GM12878 (cell line): ENCODE measurements at regions not wholly inside any gene's neighbourhood (a gene's known extent, or its start where the extent isn't known, plus 50 kb on each side); places are given as distances from the start of the nearest gene placed in this dataset.

Experiments used
- ATAC-seq: fragments of 200-7000 bp; cut with Tn5 transposase; 3 replicates; pipeline ENCODE4 v1.9.1; 2020; ENCODE audit warnings: mild to moderate bottlenecking, moderate library complexity
- BruUV-seq: library from RNA; stranded (reverse); fragments of 400-500 nt; replicated peaks from 2 replicates; lab custom pipeline; 2021; lab: Mats Ljungman, UMichigan
- CTCF ChIA-PET: fragments of 300-600 bp; sonication (Branson Sonifier 250); formaldehyde crosslinking; extraction: SDS; loops from one replicate; lab custom pipeline; 2021; ENCODE audit warnings: inconsistent platforms; lab: Yijun Ruan, JAX
- POLR2A ChIA-PET: fragments of 350-600 bp; formaldehyde crosslinking; extraction: SDS; loops from one replicate; lab custom pipeline; 2021; ENCODE audit warnings: inconsistent platforms; lab: Charles Lee
- RAD21 ChIA-PET: fragments of 300-600 bp; sonication (Branson Sonifier 250); formaldehyde crosslinking; loops from one replicate; lab custom pipeline; 2023; ENCODE audit warnings: antibody characterized with exemption; ENCODE audit not compliant: unreplicated experiment; lab: Charles Lee
- SMC1A ChIA-PET: fragments of 300-600 bp; sonication (Branson Sonifier 250); formaldehyde crosslinking; loops from one replicate; lab custom pipeline; 2023; ENCODE audit not compliant: unreplicated experiment, uncharacterized antibody; lab: Charles Lee
- DNase-seq: peaks from one replicate; pipeline ENCODE4 v3.0.0-alpha.2; 2011; ENCODE audit warnings: low read depth, low spot score
- FAIRE-seq: peaks from 3 replicates; lab custom pipeline; 2011; peaks lifted over from hg19 to GRCh38; lab: Jason Lieb, UNC
- H2AFZ ChIP-seq: 2 replicates; pipeline ENCODE4 v1.6.0; 2011; ENCODE audit warnings: low read depth, low read length, control low read depth; ENCODE audit not compliant: control insufficient read depth
- H3K27ac ChIP-seq: 2 replicates; pipeline ENCODE4 v1.5.1; 2011; ENCODE audit warnings: control low read depth; ENCODE audit not compliant: control insufficient read depth, insufficient read depth
- H3K27me3 ChIP-seq, 2 experiments: replicated peaks in 1 of 2; 2 replicates each; pipeline versions ENCODE4 v1.6.0 to v1.6.1; 2011; ENCODE audit warnings: low read length in 1 of 2; ENCODE audit not compliant: control insufficient read depth in 2 of 2, insufficient read depth in 2 of 2
- H3K36me3 ChIP-seq, 2 experiments: 2 replicates each; pipeline ENCODE4 v1.5.1; 2011; ENCODE audit warnings: low read length in 1 of 2; ENCODE audit not compliant: control insufficient read depth in 2 of 2, insufficient read depth in 2 of 2
- H3K4me1 ChIP-seq: 2 replicates; pipeline ENCODE4 v1.6.1; 2011; ENCODE audit warnings: mild to moderate bottlenecking, low read length, moderate library complexity, mixed read lengths; ENCODE audit not compliant: control insufficient read depth, insufficient read depth
- H3K4me2 ChIP-seq: 2 replicates; pipeline ENCODE4 v1.6.0; 2011; ENCODE audit warnings: control low read depth; ENCODE audit not compliant: control insufficient read depth, insufficient read depth
- H3K4me3 ChIP-seq: fragments of 200-600 bp; sonication (generic); 2 replicates; pipeline ENCODE4 v1.5.1; 2016
- H3K79me2 ChIP-seq: 2 replicates; pipeline ENCODE4 v1.6.0; 2011; ENCODE audit warnings: low read length; ENCODE audit not compliant: control insufficient read depth, insufficient read depth
- H3K9ac ChIP-seq: 2 replicates; pipeline ENCODE4 v1.8.0; 2011; ENCODE audit warnings: low read length, control low read depth, mixed read lengths; ENCODE audit not compliant: control insufficient read depth, insufficient read depth
- H3K9me3 ChIP-seq: replicated peaks from 3 replicates; pipeline ENCODE4 v1.5.1; 2011; ENCODE audit warnings: mild to moderate bottlenecking, low read length; ENCODE audit not compliant: control insufficient read depth, insufficient read depth
- H4K20me1 ChIP-seq: 2 replicates; pipeline ENCODE4 v1.6.0; 2011; ENCODE audit not compliant: control insufficient read depth, insufficient read depth
- HCFC1 ChIP-seq: fragments of 150-350 bp; IDR thresholded peaks from 2 replicates; pipeline ENCODE4 v1.6.1; 2014; ENCODE audit warnings: low read length
- IKZF1 ChIP-seq: fragments of 450-650 bp; conservative IDR thresholded peaks from 2 replicates; pipeline ENCODE4 v1.6.1; 2017; ENCODE audit warnings: antibody characterized with exemption, mild to moderate bottlenecking
- IRF3 ChIP-seq: fragments of 450-650 bp; IDR thresholded peaks from 2 replicates; pipeline ENCODE4 v1.6.1; 2014; ENCODE audit warnings: mild to moderate bottlenecking
- NFIC ChIP-seq: IDR thresholded peaks from 2 replicates; pipeline ENCODE4 v1.6.1; 2012; ENCODE audit warnings: low read depth, mild to moderate bottlenecking, inconsistent platforms, low read length, moderate library complexity
- RBBP5 ChIP-seq: fragments of 200-600 bp; sonication (generic); conservative IDR thresholded peaks from 2 replicates; pipeline ENCODE4 v1.6.1; 2016
- SMAD5 ChIP-seq: IDR thresholded peaks from 2 replicates; pipeline ENCODE4 v1.6.1; 2016; ENCODE audit warnings: antibody characterized with exemption, low read depth
- WGBS: methylation state at CpG from one replicate; pipeline ENCODE4 v1.1.6; 2016; ENCODE audit warnings: low lambda C conversion rate; ENCODE audit not compliant: insufficient replicate concordance, insufficient coverage; ENCODE audit errors: missing lambda C conversion rate; 5-methylcytosine and 5-hydroxymethylcytosine counted together
- in situ Hi-C: fragments of 300-500 bp; cut with MboI; formaldehyde crosslinking; loops from 9 replicates; pipeline ENCODE4 v1.14.3; 2018; ENCODE audit warnings: mixed read lengths
- intact Hi-C: fragments of 100-400 bp; cut with micrococcal nuclease; formaldehyde crosslinking; loops from one replicate; pipeline ENCODE4 v1.14.2; 2022; ENCODE audit not compliant: unreplicated experiment
- TF ChIP-seq, protein P1 (sequence below): fragments of 150-350 bp; IDR thresholded peaks from 2 replicates; pipeline ENCODE4 v1.6.1; 2016; ENCODE audit warnings: low read depth, low read length
- TF ChIP-seq, protein P2 (sequence below): fragments of 450-650 bp; IDR thresholded peaks from 2 replicates; pipeline ENCODE4 v1.6.1; 2017; ENCODE audit warnings: low read depth, mild to moderate bottlenecking, moderate library complexity

GRCh38 chr2:20111311-20112131 lies 60.1 kb upstream of the LAPTM4A start:
- no peak overlapping the region for H3K9ac ChIP-seq
- DNase-seq, result no peak
- no peaks in the 10 kb centered on the region for H3K79me2 ChIP-seq
- ChIA-PET CTCF (interaction anchor here (0.8 to 0.9 kb wide), 3 partner anchors 24 to 169 kb away, joined by 3 to 4 read pairs (median 4); partner anchors contain the start of gene SDC1), POLR2A (no interaction called here), SMC1A (no interaction called here), RAD21 (no interaction called here)
- no peaks in the 10 kb centered on the region for H3K9me3 ChIP-seq
- WGBS, result 14% methylated on average over 10 of the region's 10 CpGs
- TF ChIP-seq RBBP5 (no peak), SMAD5 (no peak), HCFC1 (no peak), IKZF1 (no peak), NFIC (no peak), IRF3 (no peak)
- TF ChIP-seq, protein P1, sequence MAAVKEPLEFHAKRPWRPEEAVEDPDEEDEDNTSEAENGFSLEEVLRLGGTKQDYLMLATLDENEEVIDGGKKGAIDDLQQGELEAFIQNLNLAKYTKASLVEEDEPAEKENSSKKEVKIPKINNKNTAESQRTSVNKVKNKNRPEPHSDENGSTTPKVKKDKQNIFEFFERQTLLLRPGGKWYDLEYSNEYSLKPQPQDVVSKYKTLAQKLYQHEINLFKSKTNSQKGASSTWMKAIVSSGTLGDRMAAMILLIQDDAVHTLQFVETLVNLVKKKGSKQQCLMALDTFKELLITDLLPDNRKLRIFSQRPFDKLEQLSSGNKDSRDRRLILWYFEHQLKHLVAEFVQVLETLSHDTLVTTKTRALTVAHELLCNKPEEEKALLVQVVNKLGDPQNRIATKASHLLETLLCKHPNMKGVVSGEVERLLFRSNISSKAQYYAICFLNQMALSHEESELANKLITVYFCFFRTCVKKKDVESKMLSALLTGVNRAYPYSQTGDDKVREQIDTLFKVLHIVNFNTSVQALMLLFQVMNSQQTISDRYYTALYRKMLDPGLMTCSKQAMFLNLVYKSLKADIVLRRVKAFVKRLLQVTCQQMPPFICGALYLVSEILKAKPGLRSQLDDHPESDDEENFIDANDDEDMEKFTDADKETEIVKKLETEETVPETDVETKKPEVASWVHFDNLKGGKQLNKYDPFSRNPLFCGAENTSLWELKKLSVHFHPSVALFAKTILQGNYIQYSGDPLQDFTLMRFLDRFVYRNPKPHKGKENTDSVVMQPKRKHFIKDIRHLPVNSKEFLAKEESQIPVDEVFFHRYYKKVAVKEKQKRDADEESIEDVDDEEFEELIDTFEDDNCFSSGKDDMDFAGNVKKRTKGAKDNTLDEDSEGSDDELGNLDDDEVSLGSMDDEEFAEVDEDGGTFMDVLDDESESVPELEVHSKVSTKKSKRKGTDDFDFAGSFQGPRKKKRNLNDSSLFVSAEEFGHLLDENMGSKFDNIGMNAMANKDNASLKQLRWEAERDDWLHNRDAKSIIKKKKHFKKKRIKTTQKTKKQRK, result no peak
- TF ChIP-seq, protein P2, sequence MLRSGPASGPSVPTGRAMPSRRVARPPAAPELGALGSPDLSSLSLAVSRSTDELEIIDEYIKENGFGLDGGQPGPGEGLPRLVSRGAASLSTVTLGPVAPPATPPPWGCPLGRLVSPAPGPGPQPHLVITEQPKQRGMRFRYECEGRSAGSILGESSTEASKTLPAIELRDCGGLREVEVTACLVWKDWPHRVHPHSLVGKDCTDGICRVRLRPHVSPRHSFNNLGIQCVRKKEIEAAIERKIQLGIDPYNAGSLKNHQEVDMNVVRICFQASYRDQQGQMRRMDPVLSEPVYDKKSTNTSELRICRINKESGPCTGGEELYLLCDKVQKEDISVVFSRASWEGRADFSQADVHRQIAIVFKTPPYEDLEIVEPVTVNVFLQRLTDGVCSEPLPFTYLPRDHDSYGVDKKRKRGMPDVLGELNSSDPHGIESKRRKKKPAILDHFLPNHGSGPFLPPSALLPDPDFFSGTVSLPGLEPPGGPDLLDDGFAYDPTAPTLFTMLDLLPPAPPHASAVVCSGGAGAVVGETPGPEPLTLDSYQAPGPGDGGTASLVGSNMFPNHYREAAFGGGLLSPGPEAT, result no peak
- no peak overlapping the region for H3K4me2 ChIP-seq
- intact Hi-C loops, result no loop called here
- in situ Hi-C loops, result no loop called here
- H2AFZ ChIP-seq, result no peak overlapping the region
- no TSS peak for BruUV-seq
- H4K20me1 ChIP-seq, result no peaks in the 10 kb centered on the region
- H3K27ac ChIP-seq, result no peak overlapping the region
- H3K36me3 ChIP-seq, result no peaks in the 10 kb centered on the region
- no peak for ATAC-seq
- H3K4me1 ChIP-seq, result no peaks in the 10 kb centered on the region
- H3K4me3 ChIP-seq, result no peak overlapping the region
- FAIRE-seq, result no peak
- no peaks in the 10 kb centered on the region for H3K27me3 ChIP-seq
